Lung (tissue), 11 donors: ENCODE measurements at regions not wholly inside any gene's neighbourhood (a gene's known extent, or its start where the extent isn't known, plus 50 kb on each side); places are given as distances from the start of the nearest gene placed in this dataset.

ENCODE experiments used
- ATAC-seq: fragments of 200-7000 bp; cut with Tn5 transposase; one replicate; pipeline ENCODE4 v1.9.1; 2020; ENCODE audit warnings: moderate number of reproducible peaks; ENCODE audit not compliant: insufficient read depth, low FRiP score
- DNase-seq, 3 donors: peaks; one replicate each; pipeline ENCODE4 v3.0.0-alpha.2; 2013 to 2017
- H3K27ac ChIP-seq, 2 donors: one replicate each; pipeline ENCODE4 v1.5.1; 2013; ENCODE audit warnings: mild to moderate bottlenecking in 2 of 2, moderate library complexity in 2 of 2, control low read depth in 1 of 2, inconsistent platforms in 1 of 2, low read depth in 1 of 2, low read length in 1 of 2
- H3K27me3 ChIP-seq, 3 donors: one replicate each; pipeline ENCODE4 v1.5.1; 2013; ENCODE audit warnings: low read length in 2 of 3; ENCODE audit not compliant: control insufficient read depth in 3 of 3, insufficient read depth in 3 of 3
- H3K36me3 ChIP-seq, 4 donors: one replicate each; pipeline ENCODE4 v1.5.1; 2013; ENCODE audit warnings: low read length in 4 of 4, mild to moderate bottlenecking in 1 of 4, moderate library complexity in 1 of 4; ENCODE audit not compliant: control insufficient read depth in 4 of 4, insufficient read depth in 4 of 4
- H3K4me1 ChIP-seq, 5 donors: one replicate each; pipeline ENCODE4 v1.5.1; 2013; ENCODE audit warnings: low read length in 5 of 5, mild to moderate bottlenecking in 2 of 5, moderate library complexity in 1 of 5; ENCODE audit not compliant: control insufficient read depth in 5 of 5, insufficient read depth in 5 of 5
- H3K4me3 ChIP-seq: one replicate; pipeline ENCODE4 v1.5.1; 2013; ENCODE audit warnings: mild to moderate bottlenecking, control low read depth, moderate library complexity
- H3K9ac ChIP-seq, 2 donors: one replicate each; pipeline ENCODE4 v1.5.1; 2013; ENCODE audit warnings: low read length in 2 of 2, control low read depth in 1 of 2; ENCODE audit not compliant: insufficient read depth in 1 of 2
- H3K9me3 ChIP-seq, 4 donors: one replicate each; pipeline ENCODE4 v1.5.1; 2013; ENCODE audit warnings: low read length in 3 of 4, mild to moderate bottlenecking in 1 of 4, moderate library complexity in 1 of 4; ENCODE audit not compliant: control insufficient read depth in 4 of 4, insufficient read depth in 3 of 4
- CTCF ChIP-seq: IDR thresholded peaks from 2 replicates; pipeline ENCODE4 v1.5.1; 2012; ENCODE audit warnings: mild to moderate bottlenecking; ENCODE audit errors: control extremely low read depth, extremely low read depth
- WGBS, 2 donors: extraction: QIAGEN DNeasy Blood & Tissue Kit; methylation state at CpG; one replicate each; pipeline ENCODE4 v1.1.7; 2013; 5-methylcytosine and 5-hydroxymethylcytosine counted together
- donor health status: control.
- donor health status: control.
- donor health status: Bipolar disorder and iron deficiency.
- donor health status: healthy.
- donor health status: DM: yes; HTN: yes; CAD: no.

DNA sequence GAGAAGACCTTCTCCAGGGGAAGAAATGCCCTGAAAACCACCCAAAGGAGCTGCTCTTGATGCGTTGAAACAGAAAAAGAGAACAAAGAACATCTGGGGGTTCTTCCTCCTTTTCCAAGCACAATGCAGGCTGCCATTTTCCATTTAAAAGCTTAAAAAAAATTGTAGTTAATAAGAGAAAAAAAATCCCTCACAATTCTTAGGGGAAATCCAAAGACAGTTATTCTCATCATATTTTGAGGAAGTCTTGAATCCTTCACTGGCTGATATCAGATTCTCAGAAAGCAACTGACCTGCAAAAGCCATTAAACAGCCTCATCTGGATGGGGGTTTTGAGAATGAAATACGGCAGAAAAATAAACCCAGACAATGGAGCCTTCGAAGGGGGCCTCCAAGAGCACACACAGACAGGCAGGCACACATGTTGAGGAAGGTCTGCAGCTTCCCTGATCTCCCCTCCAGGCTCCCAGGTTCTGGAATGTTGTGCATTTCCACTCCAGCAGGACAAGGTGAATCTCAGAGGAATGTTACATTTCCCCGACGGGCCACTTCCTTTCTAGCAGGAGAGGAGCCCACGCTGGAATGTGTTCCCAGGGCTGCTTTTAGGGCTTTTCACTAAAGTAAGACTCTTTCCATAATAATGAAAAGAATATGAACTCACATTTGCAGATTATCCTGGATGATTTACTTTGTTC is 159.4 kb upstream of the S1PR3 start:
- Histone ChIP-seq H3K9ac (no peak overlapping the region), H3K36me3 (no peaks in the 10 kb centered on the region), H3K9me3 (no peaks in the 10 kb centered on the region), H3K27ac (no peak overlapping the region), H3K4me1 (peaks cover 0 to 43% (median 5%) of the 10 kb centered on the region in 5 donors), H3K27me3 (no peaks in the 10 kb centered on the region), H3K4me3 (no peak overlapping the region)
- DNase-seq = no peak
- TF ChIP-seq CTCF = no peak
- ATAC-seq = no peak
- 29 to 54% methylated on average over 6 of the region's 6 CpGs for WGBS, 2 donors

DNA sequence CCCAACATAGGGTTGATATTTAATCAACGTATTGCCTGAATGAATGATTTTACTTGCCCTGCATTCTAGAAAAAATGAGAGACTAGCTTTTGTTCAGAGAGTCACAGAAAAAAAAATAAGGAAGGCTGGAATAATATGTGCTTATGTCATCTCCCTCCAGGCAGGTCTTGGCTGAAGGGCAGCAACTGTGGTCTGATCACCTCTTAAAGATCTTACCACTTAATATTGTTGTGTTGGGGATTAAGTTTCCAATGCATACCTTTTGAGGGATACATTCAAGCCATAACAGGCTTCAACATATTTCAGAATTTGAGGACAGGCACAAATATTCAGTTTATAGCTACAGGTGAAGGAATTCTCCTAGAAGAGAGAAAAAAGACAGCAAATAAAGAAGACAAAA is 157.3 kb upstream of the S1PR3 start:
- Histone ChIP-seq H3K9ac (no peak overlapping the region), H3K27me3 (no peaks in the 10 kb centered on the region), H3K36me3 (no peaks in the 10 kb centered on the region), H3K4me1 (peaks cover 0 to 25% (median 5%) of the 10 kb centered on the region in 5 donors), H3K27ac (no peak overlapping the region), H3K4me3 (no peak overlapping the region), H3K9me3 (no peaks in the 10 kb centered on the region)
- TF ChIP-seq CTCF = no peak
- no peak for ATAC-seq
- no peak for DNase-seq
- 83 to 92% methylated on average over 1 of the region's 1 CpG for WGBS, 2 donors

- peaks cover 0 to 17% (median 5%) of the 10 kb centered on the region in 5 donors for H3K4me1 ChIP-seq
- no peak overlapping the region for H3K27ac ChIP-seq
- WGBS, 2 donors = 11 to 17% methylated on average over 1 of the region's 1 CpG
- TF ChIP-seq CTCF = no peak
- no peak overlapping the region for H3K4me3 ChIP-seq
- H3K36me3 ChIP-seq = no peaks in the 10 kb centered on the region
- DNase-seq (peak in 1 of 3 donors; percentile 26), ATAC-seq (no peak)
- H3K9me3 ChIP-seq = no peaks in the 10 kb centered on the region
- H3K27me3 ChIP-seq = no peaks in the 10 kb centered on the region
- H3K9ac ChIP-seq = no peak overlapping the region
These were observed 156.2 kb upstream of the S1PR3 start for GRCh38 chr9:88835038-88835466.

GRCh38 chr9:88835772-88836171 is 155.5 kb upstream of the S1PR3 start:
- Histone ChIP-seq H3K9me3 (no peaks in the 10 kb centered on the region), H3K27ac (no peak overlapping the region), H3K4me1 (peaks cover 0 to 17% (median 5%) of the 10 kb centered on the region in 5 donors), H3K4me3 (no peak overlapping the region), H3K9ac (no peak overlapping the region), H3K36me3 (no peaks in the 10 kb centered on the region), H3K27me3 (no peaks in the 10 kb centered on the region)
- DNase-seq (peak in 2 of 3 donors; percentile 77 to 85), ATAC-seq (no peak)
- TF ChIP-seq CTCF = no peak
- 30 to 33% methylated on average over 3 of the region's 3 CpGs for WGBS, 2 donors
